ENCODE measurements at regions not wholly inside any gene's neighbourhood (a gene's known extent, or its start where the extent isn't known, plus 50 kb on each side); places are given as distances from the start of the nearest gene placed in this dataset.

DNA sequence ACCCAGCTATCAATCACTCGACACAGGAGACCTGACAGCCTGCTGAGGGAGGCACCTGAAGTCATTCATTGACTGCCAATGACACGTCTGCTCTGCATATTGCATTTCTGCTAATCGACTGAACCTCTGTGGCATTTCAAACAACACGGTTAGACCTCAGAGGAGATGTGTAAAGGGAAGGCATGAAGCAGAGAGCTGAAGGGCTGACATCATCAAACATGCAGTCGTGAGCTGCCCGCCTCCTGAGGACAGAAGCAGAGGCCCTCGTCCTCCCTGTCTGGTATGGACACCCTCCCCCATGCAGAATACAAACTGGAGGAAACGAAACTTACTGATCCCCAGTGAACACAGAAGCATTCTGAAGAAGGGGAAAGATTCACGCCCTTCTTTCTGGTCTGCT lies 462.6 kb upstream of the MGMT start:
- TF ChIP-seq TAF1 (IDR thresholded peaks at IDR 0.05; ENCODE audit: borderline replicate concordance, insufficient read depth, low read length) (no peak), FOXP2 (optimal IDR thresholded peaks at IDR 0.05; ENCODE audit: borderline replicate concordance, extremely low read depth, extremely low read length, insufficient read depth) (no peak)

All from PFSK-1 (cell line).